ENCODE measurements at regions not wholly inside any gene's neighbourhood (a gene's known extent, or its start where the extent isn't known, plus 50 kb on each side); places are given as distances from the start of the nearest gene placed in this dataset.
"Not testable (repeated sequence)": the region's sequence is repeated elsewhere in the genome, so short reads cannot be mapped to it uniquely, and the experiment has no call there.

- no peak overlapping the region for H3K27ac Mint-ChIP-seq (ENCODE audit: unreplicated experiment)
- peaks cover 2% of the 10 kb centered on the region for H3K4me1 Mint-ChIP-seq (ENCODE audit: unreplicated experiment)
- no peaks in the 10 kb centered on the region for H3K9me3 Mint-ChIP-seq (ENCODE audit: unreplicated experiment)
- DNase-seq (ENCODE audit: extremely low spot score, unreplicated experiment), result no peak
- H3K4me3 Mint-ChIP-seq (ENCODE audit: unreplicated experiment), result no peak overlapping the region
- no peak for TF ChIP-seq CTCF (IDR thresholded peaks at IDR 0.05)
- peaks cover 3% of the 10 kb centered on the region for H3K27me3 Mint-ChIP-seq (ENCODE audit: unreplicated experiment)
- H3K36me3 Mint-ChIP-seq (ENCODE audit: unreplicated experiment), result no peaks in the 10 kb centered on the region
These were observed 181.1 kb downstream of the ALX1 start for GRCh38 chr12:85461127-85461526.

GRCh38 chr12:85462888-85463287, 182.9 kb downstream of the ALX1 start:
- Mint-ChIP-seq H3K4me3 (ENCODE audit: unreplicated experiment) (no peak overlapping the region), H3K27ac (ENCODE audit: unreplicated experiment) (no peak overlapping the region), H3K27me3 (ENCODE audit: unreplicated experiment) (peaks cover 11% of the 10 kb centered on the region), H3K9me3 (ENCODE audit: unreplicated experiment) (no peaks in the 10 kb centered on the region), H3K4me1 (ENCODE audit: unreplicated experiment) (peaks cover 2% of the 10 kb centered on the region), H3K36me3 (ENCODE audit: unreplicated experiment) (no peaks in the 10 kb centered on the region)
- no peak for DNase-seq (ENCODE audit: extremely low spot score, unreplicated experiment)
- no peak for TF ChIP-seq CTCF (IDR thresholded peaks at IDR 0.05)

- Mint-ChIP-seq H3K9me3 (ENCODE audit: unreplicated experiment) (peaks cover 9% of the 10 kb centered on the region), H3K36me3 (ENCODE audit: unreplicated experiment) (no peaks in the 10 kb centered on the region), H3K27ac (ENCODE audit: unreplicated experiment) (no peak overlapping the region), H3K4me1 (ENCODE audit: unreplicated experiment) (peaks cover 9% of the 10 kb centered on the region), H3K4me3 (ENCODE audit: unreplicated experiment) (no peak overlapping the region), H3K27me3 (ENCODE audit: unreplicated experiment) (peaks cover 17% of the 10 kb centered on the region)
- no peak for TF ChIP-seq CTCF (IDR thresholded peaks at IDR 0.05)
- DNase-seq (ENCODE audit: extremely low spot score, unreplicated experiment), result no peak
These were observed 186.9 kb downstream of the ALX1 start for GRCh38 chr12:85466890-85467289.

- Mint-ChIP-seq H3K36me3 (ENCODE audit: unreplicated experiment) (no peaks in the 10 kb centered on the region), H3K4me3 (ENCODE audit: unreplicated experiment) (peak overlapping the region; percentile 71), H3K4me1 (ENCODE audit: unreplicated experiment) (peaks cover 9% of the 10 kb centered on the region), H3K9me3 (ENCODE audit: unreplicated experiment) (peaks cover 9% of the 10 kb centered on the region), H3K27me3 (ENCODE audit: unreplicated experiment) (peaks cover 18% of the 10 kb centered on the region), H3K27ac (ENCODE audit: unreplicated experiment) (peak overlapping the region; percentile 52)
- no peak for DNase-seq (ENCODE audit: extremely low spot score, unreplicated experiment)
- peak; percentile 84 for TF ChIP-seq CTCF (IDR thresholded peaks at IDR 0.05)
These were observed 188.5 kb downstream of the ALX1 start for GRCh38 chr12:85468356-85469157.

- not testable (repeated sequence) for H3K36me3 Mint-ChIP-seq (ENCODE audit: unreplicated experiment); H3K9me3 Mint-ChIP-seq (ENCODE audit: unreplicated experiment); DNase-seq (ENCODE audit: extremely low spot score, unreplicated experiment); H3K4me1 Mint-ChIP-seq (ENCODE audit: unreplicated experiment)
- Mint-ChIP-seq H3K4me3 (ENCODE audit: unreplicated experiment) (peak overlapping the region; percentile 71), H3K27me3 (ENCODE audit: unreplicated experiment) (peaks cover 18% of the 10 kb centered on the region), H3K27ac (ENCODE audit: unreplicated experiment) (peak overlapping the region; percentile 52)
These were observed 189.4 kb downstream of the ALX1 start for GRCh38 chr12:85469158-85470086.

GRCh38 chr12:85475277-85475676, 195.3 kb downstream of the ALX1 start:
- H3K9me3 Mint-ChIP-seq (ENCODE audit: unreplicated experiment); DNase-seq (ENCODE audit: extremely low spot score, unreplicated experiment); H3K4me3 Mint-ChIP-seq (ENCODE audit: unreplicated experiment); H3K36me3 Mint-ChIP-seq (ENCODE audit: unreplicated experiment); H3K27ac Mint-ChIP-seq (ENCODE audit: unreplicated experiment); H3K4me1 Mint-ChIP-seq (ENCODE audit: unreplicated experiment): not testable (repeated sequence)
- peaks cover 12% of the 10 kb centered on the region for H3K27me3 Mint-ChIP-seq (ENCODE audit: unreplicated experiment)
